Fibroblast of lung (primary cell): ENCODE measurements at regions not wholly inside any gene's neighbourhood (a gene's known extent, or its start where the extent isn't known, plus 50 kb on each side); places are given as distances from the start of the nearest gene placed in this dataset.
"Not testable (repeated sequence)": the region's sequence is repeated elsewhere in the genome, so short reads cannot be mapped to it uniquely, and the experiment has no call there.

Experiments
- DNase-seq, 2 donors: peaks; one replicate each; pipeline versions ENCODE4 v3.0.0 to v3.0.0-alpha.2; 2010; ENCODE audit warnings: low read depth in 2 of 2
- H2AFZ ChIP-seq: 2 replicates; pipeline ENCODE4 v1.5.1; 2012; ENCODE audit warnings: low read length, control low read depth, inconsistent platforms
- H3K27ac ChIP-seq: 2 replicates; pipeline ENCODE4 v1.5.1; 2011; ENCODE audit warnings: low read length, control low read depth; ENCODE audit not compliant: insufficient read depth
- H3K27me3 ChIP-seq: 2 replicates; pipeline ENCODE4 v1.5.1; 2011; ENCODE audit warnings: mild to moderate bottlenecking, low read length; ENCODE audit not compliant: control insufficient read depth, insufficient read depth
- H3K36me3 ChIP-seq: 2 replicates; pipeline ENCODE4 v1.5.1; 2011; ENCODE audit warnings: low read length; ENCODE audit not compliant: control insufficient read depth, insufficient read depth
- H3K4me1 ChIP-seq: 2 replicates; pipeline ENCODE4 v1.5.1; 2011; ENCODE audit warnings: low read length; ENCODE audit not compliant: control insufficient read depth, insufficient read depth; ENCODE audit errors: extremely low read depth
- H3K4me2 ChIP-seq: 2 replicates; pipeline ENCODE4 v1.5.1; 2011; ENCODE audit warnings: low read length, control low read depth; ENCODE audit not compliant: insufficient read depth; ENCODE audit errors: extremely low read depth
- H3K4me3 ChIP-seq, 4 experiments: fragments of 200-600 bp in 1 of 4; sonication (generic) in 1 of 4; replicated peaks in 1 of 4; 2 replicates each; pipeline ENCODE4 v1.5.1; 2011 to 2016; ENCODE audit warnings: low read length in 4 of 4, low read depth in 3 of 4, mild to moderate bottlenecking in 3 of 4, control low read depth in 2 of 4, inconsistent platforms in 1 of 4, mixed read lengths in 1 of 4; ENCODE audit not compliant: insufficient read depth in 1 of 4; ENCODE audit errors: control extremely low read depth in 1 of 4
- H3K79me2 ChIP-seq: 2 replicates; pipeline ENCODE4 v1.5.1; 2012; ENCODE audit warnings: mild to moderate bottlenecking, low read length, inconsistent platforms; ENCODE audit not compliant: control insufficient read depth, insufficient read depth
- H3K9ac ChIP-seq: 2 replicates; pipeline ENCODE4 v1.5.1; 2011; ENCODE audit warnings: mild to moderate bottlenecking, low read length, control low read depth; ENCODE audit not compliant: insufficient read depth
- H3K9me3 ChIP-seq: 2 replicates; pipeline ENCODE4 v1.5.1; 2012; ENCODE audit warnings: low read depth, low read length; ENCODE audit not compliant: control insufficient read depth, insufficient read depth
- H4K20me1 ChIP-seq: 2 replicates; pipeline ENCODE4 v1.5.1; 2011; ENCODE audit warnings: low read length; ENCODE audit not compliant: control insufficient read depth, insufficient read depth; ENCODE audit errors: extremely low read depth
- CTCF ChIP-seq, 2 donors: IDR thresholded peaks in 1 of 2; conservative IDR thresholded peaks in 1 of 2; 1 replicate in 1 of 2; 2 replicates in 1 of 2; pipeline ENCODE4 v1.5.1; 2011 to 2012; ENCODE audit warnings: low read length in 2 of 2, control low read depth in 1 of 2, inconsistent platforms in 1 of 2, low read depth in 1 of 2, mild to moderate bottlenecking in 1 of 2
- EZH2 ChIP-seq: IDR thresholded peaks from 2 replicates; pipeline ENCODE4 v1.5.1; 2012; ENCODE audit warnings: low read length, control low read depth, mild to moderate bottlenecking; ENCODE audit errors: missing control alignments

- no peak overlapping the region for H3K4me2 ChIP-seq
Measured at GRCh38 chr3:109702976-109703375, 365.6 kb upstream of the DPPA4 start.

GRCh38 chr3:109705133-109705532 lies 367.8 kb upstream of the DPPA4 start:
- H3K27me3 ChIP-seq, H3K36me3 ChIP-seq, H3K4me3 ChIP-seq, H3K27ac ChIP-seq, H3K4me2 ChIP-seq, H3K4me1 ChIP-seq, H4K20me1 ChIP-seq, H3K9ac ChIP-seq, H3K9me3 ChIP-seq, DNase-seq, H3K79me2 ChIP-seq, H2AFZ ChIP-seq: not testable (repeated sequence)

More at GRCh38 chr3:109702976-109703375, 365.6 kb upstream of the DPPA4 start:
- DNase-seq, result no peak
- H3K4me3 ChIP-seq, result no peak overlapping the region
- H3K9me3 ChIP-seq, result no peaks in the 10 kb centered on the region
- H3K27ac ChIP-seq, result no peak overlapping the region
- no peaks in the 10 kb centered on the region for H3K4me1 ChIP-seq
- no peaks in the 10 kb centered on the region for H3K36me3 ChIP-seq
- H4K20me1 ChIP-seq, result no peaks in the 10 kb centered on the region
- H2AFZ ChIP-seq, result no peak overlapping the region
- H3K9ac ChIP-seq, result no peak overlapping the region
- H3K79me2 ChIP-seq, result no peaks in the 10 kb centered on the region
- no peaks in the 10 kb centered on the region for H3K27me3 ChIP-seq
- TF ChIP-seq CTCF (conservative IDR thresholded peaks at IDR 0.05 in 1 of 2, IDR thresholded peaks at IDR 0.05 in 1 of 2; ENCODE audit: low read depth in 1 of 2, low read length in 2 of 2), result no peak
- no peak for TF ChIP-seq EZH2

- Histone ChIP-seq H3K27ac (no peak overlapping the region), H3K9me3 (no peaks in the 10 kb centered on the region), H3K9ac (no peak overlapping the region), H3K79me2 (no peaks in the 10 kb centered on the region), H4K20me1 (no peaks in the 10 kb centered on the region), H3K4me3 (no peak overlapping the region), H3K36me3 (no peaks in the 10 kb centered on the region), H3K4me2 (no peak overlapping the region), H3K27me3 (no peaks in the 10 kb centered on the region), H3K4me1 (no peaks in the 10 kb centered on the region), H2AFZ (no peak overlapping the region)
- no peak for DNase-seq
- TF ChIP-seq CTCF (conservative IDR thresholded peaks at IDR 0.05 in 1 of 2, IDR thresholded peaks at IDR 0.05 in 1 of 2; ENCODE audit: low read depth in 1 of 2, low read length in 2 of 2) (no peak), EZH2 (no peak)
Measured at GRCh38 chr3:109707617-109708016, 370.3 kb upstream of the DPPA4 start.
